Panc1 (cell line): ENCODE measurements at regions not wholly inside any gene's neighbourhood (a gene's known extent, or its start where the extent isn't known, plus 50 kb on each side); places are given as distances from the start of the nearest gene placed in this dataset.

Experiments used
- REST ChIP-seq, 2 experiments: IDR thresholded peaks; 2 replicates each; pipeline ENCODE4 v1.6.1; 2011 to 2012; ENCODE audit warnings: low read depth in 2 of 2, control low read depth in 1 of 2, low read length in 1 of 2, mild to moderate bottlenecking in 1 of 2, moderate library complexity in 1 of 2; ENCODE audit not compliant: insufficient read depth in 1 of 2
- TF ChIP-seq, protein P1 (sequence below): fragments of 450-650 bp; IDR thresholded peaks from 2 replicates; pipeline ENCODE4 v1.5.1; 2017; ENCODE audit warnings: mild to moderate bottlenecking

DNA sequence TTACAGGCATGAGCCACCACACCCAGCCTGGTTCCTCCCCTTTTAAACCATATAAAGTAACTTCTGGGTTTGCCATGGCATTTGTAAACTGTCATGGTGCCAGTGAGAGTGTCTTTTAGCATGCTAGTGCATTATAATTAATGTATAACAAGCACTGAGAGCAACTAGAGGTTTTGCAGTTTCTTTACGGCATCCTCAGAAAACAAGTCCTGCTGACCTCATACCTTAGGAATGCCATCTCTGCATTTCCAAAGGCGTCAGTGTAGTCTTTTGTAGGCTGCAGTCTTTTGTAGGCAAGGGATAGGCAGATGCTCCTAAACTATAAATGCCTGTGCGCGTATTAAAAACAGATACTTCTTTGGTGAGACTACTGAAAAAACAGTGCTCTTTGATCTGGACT is 75.0 kb upstream of the EZR start:
- TF ChIP-seq, protein P1, sequence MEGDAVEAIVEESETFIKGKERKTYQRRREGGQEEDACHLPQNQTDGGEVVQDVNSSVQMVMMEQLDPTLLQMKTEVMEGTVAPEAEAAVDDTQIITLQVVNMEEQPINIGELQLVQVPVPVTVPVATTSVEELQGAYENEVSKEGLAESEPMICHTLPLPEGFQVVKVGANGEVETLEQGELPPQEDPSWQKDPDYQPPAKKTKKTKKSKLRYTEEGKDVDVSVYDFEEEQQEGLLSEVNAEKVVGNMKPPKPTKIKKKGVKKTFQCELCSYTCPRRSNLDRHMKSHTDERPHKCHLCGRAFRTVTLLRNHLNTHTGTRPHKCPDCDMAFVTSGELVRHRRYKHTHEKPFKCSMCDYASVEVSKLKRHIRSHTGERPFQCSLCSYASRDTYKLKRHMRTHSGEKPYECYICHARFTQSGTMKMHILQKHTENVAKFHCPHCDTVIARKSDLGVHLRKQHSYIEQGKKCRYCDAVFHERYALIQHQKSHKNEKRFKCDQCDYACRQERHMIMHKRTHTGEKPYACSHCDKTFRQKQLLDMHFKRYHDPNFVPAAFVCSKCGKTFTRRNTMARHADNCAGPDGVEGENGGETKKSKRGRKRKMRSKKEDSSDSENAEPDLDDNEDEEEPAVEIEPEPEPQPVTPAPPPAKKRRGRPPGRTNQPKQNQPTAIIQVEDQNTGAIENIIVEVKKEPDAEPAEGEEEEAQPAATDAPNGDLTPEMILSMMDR = no peak
- no peak for TF ChIP-seq REST (IDR thresholded peaks at IDR 0.05; ENCODE audit: insufficient read depth in 1 of 2, low read depth in 2 of 2, low read length in 1 of 2)
